Endothelial cell of umbilical vein (primary cell): ENCODE measurements at regions not wholly inside any gene's neighbourhood (a gene's known extent, or its start where the extent isn't known, plus 50 kb on each side); places are given as distances from the start of the nearest gene placed in this dataset.

ENCODE experiments used
- BruUV-seq: library from RNA; stranded (reverse); fragments of 400-500 nt; replicated peaks from 2 replicates; lab custom pipeline; 2021; lab: Mats Ljungman, UMichigan
- CTCF ChIA-PET: fragments of 300-600, 350-600 bp; sonication (Branson Sonifier 250); formaldehyde crosslinking; loops from one replicate; lab custom pipeline; 2021; ENCODE audit warnings: antibody characterized with exemption, inconsistent platforms; lab: Charles Lee
- POLR2A ChIA-PET: fragments of 300-600, 350-600 bp; sonication (Branson Sonifier 250); formaldehyde crosslinking; loops from one replicate; lab custom pipeline; 2021; ENCODE audit warnings: antibody characterized with exemption, inconsistent platforms; lab: Charles Lee
- DNase-seq: peaks from one replicate; pipeline ENCODE4 v3.0.0-alpha.2; 2011; ENCODE audit warnings: low read depth, low spot score
- FAIRE-seq: peaks from 2 replicates; lab custom pipeline; 2011; peaks lifted over from hg19 to GRCh38; lab: Jason Lieb, UNC
- H2AFZ ChIP-seq: 2 replicates; pipeline ENCODE4 v1.6.0; 2012; ENCODE audit warnings: low read depth, low read length, control low read depth, inconsistent platforms
- H3K27ac ChIP-seq: 2 replicates; pipeline ENCODE4 v1.5.1; 2011; ENCODE audit warnings: low read depth, mild to moderate bottlenecking, control low read depth, low read length, moderate library complexity; ENCODE audit not compliant: insufficient read depth
- H3K27me3 ChIP-seq, 2 experiments: 2 replicates each; pipeline versions ENCODE4 v1.6.0 to v1.6.1; 2011; ENCODE audit warnings: low read length in 2 of 2, mixed read lengths in 1 of 2; ENCODE audit not compliant: control insufficient read depth in 2 of 2, insufficient read depth in 2 of 2
- H3K36me3 ChIP-seq, 2 experiments: 2 replicates in 1 of 2; 3 replicates in 1 of 2; pipeline ENCODE4 v1.5.1; 2011; ENCODE audit warnings: low read length in 2 of 2, mild to moderate bottlenecking in 1 of 2, moderate library complexity in 1 of 2; ENCODE audit not compliant: control insufficient read depth in 2 of 2, insufficient read depth in 2 of 2; ENCODE audit errors: extremely low read depth in 1 of 2
- H3K4me1 ChIP-seq: 3 replicates; pipeline ENCODE4 v1.5.1; 2011; ENCODE audit warnings: mild to moderate bottlenecking, low read length; ENCODE audit not compliant: control insufficient read depth, insufficient read depth; ENCODE audit errors: extremely low read depth
- H3K4me2 ChIP-seq: 2 replicates; pipeline ENCODE4 v1.6.1; 2011; ENCODE audit warnings: low read length, control low read depth, mixed read lengths; ENCODE audit not compliant: insufficient read depth
- H3K4me3 ChIP-seq, 3 experiments: fragments of 200-600 bp in 1 of 3; sonication (generic), shearing (Covaris generic) in 1 of 3; replicated peaks in 1 of 3; 2 replicates each; pipeline ENCODE4 v1.5.1; 2011 to 2016; ENCODE audit warnings: control low read depth in 3 of 3, low read length in 3 of 3, mild to moderate bottlenecking in 2 of 3, inconsistent platforms in 1 of 3, low read depth in 1 of 3, moderate library complexity in 1 of 3; ENCODE audit not compliant: insufficient read depth in 1 of 3
- H3K79me2 ChIP-seq: 2 replicates; pipeline ENCODE4 v1.6.0; 2012; ENCODE audit warnings: low read length, inconsistent platforms; ENCODE audit not compliant: control insufficient read depth, insufficient read depth
- H3K9ac ChIP-seq: replicated peaks from 2 replicates; pipeline ENCODE3; 2011; ENCODE audit warnings: low read length, control low read depth; ENCODE audit not compliant: insufficient read depth; ENCODE audit errors: extremely low read depth
- H3K9me1 ChIP-seq: replicated peaks from 3 replicates; pipeline ENCODE4 v1.6.0; 2011; ENCODE audit warnings: mild to moderate bottlenecking, low read length; ENCODE audit not compliant: control insufficient read depth, insufficient read depth; ENCODE audit errors: extremely low read depth
- H3K9me3 ChIP-seq: replicated peaks from 2 replicates; pipeline ENCODE4 v1.5.1; 2012; ENCODE audit warnings: low read length, inconsistent platforms; ENCODE audit not compliant: control insufficient read depth, insufficient read depth
- H4K20me1 ChIP-seq: replicated peaks from 2 replicates; pipeline ENCODE3; 2011; ENCODE audit warnings: mild to moderate bottlenecking, low read length; ENCODE audit not compliant: control insufficient read depth, insufficient read depth; ENCODE audit errors: extremely low read depth
- EZH2 ChIP-seq: IDR thresholded peaks from 2 replicates; pipeline ENCODE4 v1.6.1; 2012; ENCODE audit warnings: borderline replicate concordance, low read depth, mild to moderate bottlenecking, moderate library complexity, low read length, inconsistent platforms; ENCODE audit not compliant: severe bottlenecking
- FOS ChIP-seq: IDR thresholded peaks from 2 replicates; pipeline ENCODE4 v1.6.1; 2011; ENCODE audit warnings: mild to moderate bottlenecking, low read length, moderate library complexity, borderline replicate concordance; ENCODE audit not compliant: insufficient read depth
- GATA2 ChIP-seq: IDR thresholded peaks from 2 replicates; pipeline ENCODE4 v1.7.0; 2011; ENCODE audit warnings: low read depth, mild to moderate bottlenecking, moderate library complexity, mixed read lengths, low read length; ENCODE audit not compliant: insufficient read length, insufficient read depth
- JUN ChIP-seq: IDR thresholded peaks from 2 replicates; pipeline ENCODE4 v1.6.1; 2011; ENCODE audit warnings: borderline replicate concordance, low read depth; ENCODE audit not compliant: insufficient read length, insufficient read depth
- MYC ChIP-seq: IDR thresholded peaks from one replicate; pipeline ENCODE4 v1.6.1; 2011; ENCODE audit warnings: mild to moderate bottlenecking, low read depth, low read length
- dilution Hi-C: fragments of 300-500 bp; cut with MboI; formaldehyde crosslinking; loops from one replicate; pipeline ENCODE4 v1.15.0; 2019; ENCODE audit warnings: low sequenced_read_pairs; ENCODE audit not compliant: extremely low pct_ligation_motif_present
- intact Hi-C: fragments of 100-400 bp; cut with micrococcal nuclease; formaldehyde crosslinking; loops from one replicate; pipeline ENCODE4 v1.10.0; 2022
- TF ChIP-seq, protein P1 (sequence below), 2 donors: IDR thresholded peaks; 1 replicate in 1 of 2; 2 replicates in 1 of 2; pipeline ENCODE4 v1.5.1; 2011; ENCODE audit warnings: low read length in 2 of 2, mild to moderate bottlenecking in 2 of 2, moderate library complexity in 2 of 2, control low read depth in 1 of 2, inconsistent platforms in 1 of 2, low read depth in 1 of 2; ENCODE audit not compliant: insufficient read depth in 1 of 2; ENCODE audit errors: extremely low read depth in 1 of 2

DNA sequence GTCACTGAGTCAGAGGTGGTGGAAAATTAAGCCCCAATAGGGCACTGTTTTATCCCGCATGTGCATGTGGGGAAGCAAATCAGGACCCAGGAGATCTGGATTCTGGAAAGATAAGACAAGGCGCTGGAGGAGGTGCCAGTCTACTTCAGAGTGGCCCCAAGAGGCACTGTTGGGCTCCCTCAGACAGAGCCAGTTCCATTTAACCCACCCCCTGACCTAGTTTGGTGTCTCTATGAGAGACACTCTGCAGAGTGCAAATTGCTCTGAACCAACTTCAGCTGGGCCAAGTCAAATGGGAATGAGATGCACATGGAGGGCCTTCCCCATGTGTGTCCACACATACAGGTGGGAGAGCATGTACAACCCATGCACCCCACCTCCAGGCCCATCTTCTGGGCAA is 71.1 kb upstream of the MED9 start:
- Histone ChIP-seq H3K27me3 (no peaks in the 10 kb centered on the region), H3K4me2 (no peak overlapping the region), H3K4me3 (no peak overlapping the region), H2AFZ (no peak overlapping the region), H3K4me1 (peaks cover 31% of the 10 kb centered on the region), H3K9me3 (no peaks in the 10 kb centered on the region), H3K9me1 (no peaks in the 10 kb centered on the region), H3K36me3 (no peaks in the 10 kb centered on the region), H4K20me1 (no peaks in the 10 kb centered on the region), H3K9ac (no peak overlapping the region), H3K79me2 (no peaks in the 10 kb centered on the region), H3K27ac (no peak overlapping the region)
- FAIRE-seq = no peak
- DNase-seq = no peak
- no peak for TF ChIP-seq FOS
- dilution Hi-C loops (no loop called here), intact Hi-C loops (loop anchor here (2.0 kb wide), 1 partner anchor 41 kb away; no protein-coding TSS in a partner anchor)
- ChIA-PET POLR2A (no interaction called here), CTCF (no interaction called here)
- no TSS peak for BruUV-seq

DNA sequence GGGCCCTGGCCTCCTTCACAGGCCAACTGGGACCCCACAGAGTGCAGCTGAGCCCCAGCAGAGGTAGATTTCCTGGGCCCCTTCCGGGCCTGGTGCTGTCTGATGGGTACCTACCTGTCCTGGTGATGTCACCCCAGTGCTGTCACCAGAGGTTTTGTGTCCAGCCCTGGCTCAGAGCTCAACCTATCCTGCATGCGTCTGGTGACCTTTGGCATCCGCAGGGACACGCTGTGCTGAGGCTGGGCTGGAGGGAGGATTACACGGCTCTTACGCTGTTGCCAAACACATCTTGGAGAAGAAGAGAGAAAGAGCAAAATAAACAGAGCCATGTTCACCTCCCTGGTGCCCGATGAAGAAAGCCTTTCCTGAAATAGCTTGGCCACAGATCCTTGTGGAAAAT is 70.6 kb upstream of the MED9 start:
- Histone ChIP-seq H3K9me3 (no peaks in the 10 kb centered on the region), H4K20me1 (no peaks in the 10 kb centered on the region), H3K9ac (no peak overlapping the region), H3K36me3 (no peaks in the 10 kb centered on the region), H3K27ac (no peak overlapping the region), H3K4me3 (no peak overlapping the region), H3K79me2 (no peaks in the 10 kb centered on the region), H2AFZ (no peak overlapping the region), H3K9me1 (no peaks in the 10 kb centered on the region), H3K4me2 (no peak overlapping the region), H3K4me1 (peaks cover 31% of the 10 kb centered on the region), H3K27me3 (no peaks in the 10 kb centered on the region)
- DNase-seq (no peak), FAIRE-seq (no peak)
- no TSS peak for BruUV-seq
- TF ChIP-seq JUN = no peak
- no peak for TF ChIP-seq EZH2
- TF ChIP-seq, protein P1, sequence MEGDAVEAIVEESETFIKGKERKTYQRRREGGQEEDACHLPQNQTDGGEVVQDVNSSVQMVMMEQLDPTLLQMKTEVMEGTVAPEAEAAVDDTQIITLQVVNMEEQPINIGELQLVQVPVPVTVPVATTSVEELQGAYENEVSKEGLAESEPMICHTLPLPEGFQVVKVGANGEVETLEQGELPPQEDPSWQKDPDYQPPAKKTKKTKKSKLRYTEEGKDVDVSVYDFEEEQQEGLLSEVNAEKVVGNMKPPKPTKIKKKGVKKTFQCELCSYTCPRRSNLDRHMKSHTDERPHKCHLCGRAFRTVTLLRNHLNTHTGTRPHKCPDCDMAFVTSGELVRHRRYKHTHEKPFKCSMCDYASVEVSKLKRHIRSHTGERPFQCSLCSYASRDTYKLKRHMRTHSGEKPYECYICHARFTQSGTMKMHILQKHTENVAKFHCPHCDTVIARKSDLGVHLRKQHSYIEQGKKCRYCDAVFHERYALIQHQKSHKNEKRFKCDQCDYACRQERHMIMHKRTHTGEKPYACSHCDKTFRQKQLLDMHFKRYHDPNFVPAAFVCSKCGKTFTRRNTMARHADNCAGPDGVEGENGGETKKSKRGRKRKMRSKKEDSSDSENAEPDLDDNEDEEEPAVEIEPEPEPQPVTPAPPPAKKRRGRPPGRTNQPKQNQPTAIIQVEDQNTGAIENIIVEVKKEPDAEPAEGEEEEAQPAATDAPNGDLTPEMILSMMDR (IDR thresholded peaks at IDR 0.05; ENCODE audit: extremely low read depth in 1 of 2, insufficient read depth in 1 of 2, low read depth in 1 of 2, low read length in 2 of 2) = no peak
- no peak for TF ChIP-seq GATA2
- TF ChIP-seq MYC = no peak
- intact Hi-C loops = no loop called here
- CTCF ChIA-PET = no interaction called here
- POLR2A ChIA-PET = no interaction called here
- dilution Hi-C loops = no loop called here
